ENCODE measurements at regions not wholly inside any gene's neighbourhood (a gene's known extent, or its start where the extent isn't known, plus 50 kb on each side); places are given as distances from the start of the nearest gene placed in this dataset.

DNA sequence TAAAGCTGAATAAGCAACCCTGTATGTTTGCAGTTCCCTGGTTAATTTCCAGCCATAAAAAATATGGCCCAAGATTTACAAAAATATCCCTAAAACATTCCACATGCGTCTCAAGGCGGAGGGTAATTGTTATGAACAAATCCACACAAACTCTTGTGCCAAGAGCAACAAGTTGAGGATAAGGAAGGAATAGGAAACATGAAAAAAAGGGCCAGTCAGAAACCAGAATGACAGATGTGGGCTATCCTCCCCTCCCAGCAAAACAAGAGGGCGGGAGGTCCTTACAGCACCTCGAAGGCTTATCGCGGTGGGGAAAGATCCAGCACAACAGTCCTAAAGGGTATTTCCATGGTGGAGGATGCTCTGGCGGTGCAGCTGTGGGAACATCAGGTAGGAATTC, 155.6 kb upstream of the HES1 start:
- peak in 1 of 2 donors; percentile 78 for DNase-seq (ENCODE audit: low read depth in 2 of 2)
- H3K4me3 ChIP-seq (replicated peaks in 1 of 2; ENCODE audit: low read depth in 2 of 2, low read length in 2 of 2) = no peak overlapping the region
- no peak for TF ChIP-seq CTCF (IDR thresholded peaks at IDR 0.05; ENCODE audit: low read depth, low read length)

DNA sequence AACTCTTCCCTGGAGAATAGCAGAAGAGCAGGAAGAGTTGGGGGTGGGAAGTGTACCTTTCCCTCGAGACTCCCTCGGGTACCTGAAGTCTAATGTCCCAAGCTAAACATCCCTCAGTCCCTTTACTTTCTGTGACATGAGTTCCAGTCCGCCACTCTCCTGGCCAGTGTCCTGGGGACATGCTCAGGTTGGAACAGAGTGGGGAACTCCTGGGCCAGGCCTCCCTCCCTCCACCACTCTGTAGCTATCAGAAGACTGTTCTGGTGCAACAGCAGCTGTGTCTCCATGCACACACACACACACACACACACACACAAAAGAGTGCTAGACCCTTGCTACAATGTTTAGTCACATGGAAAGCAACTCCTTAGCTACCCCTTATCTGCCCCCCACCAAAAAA, 155.0 kb upstream of the HES1 start:
- TF ChIP-seq CTCF (IDR thresholded peaks at IDR 0.05; ENCODE audit: low read depth, low read length) = no peak
- no peak for DNase-seq (ENCODE audit: low read depth in 2 of 2)
- H3K4me3 ChIP-seq (replicated peaks in 1 of 2; ENCODE audit: low read depth in 2 of 2, low read length in 2 of 2) = no peak overlapping the region

- no peak overlapping the region for H3K4me3 ChIP-seq (replicated peaks in 1 of 2; ENCODE audit: low read depth in 2 of 2, low read length in 2 of 2)
- TF ChIP-seq CTCF (IDR thresholded peaks at IDR 0.05; ENCODE audit: low read depth, low read length) = no peak
- DNase-seq (ENCODE audit: low read depth in 2 of 2) = no peak
These were observed 154.4 kb upstream of the HES1 start for GRCh38 chr3:193981504-193981903.

DNA sequence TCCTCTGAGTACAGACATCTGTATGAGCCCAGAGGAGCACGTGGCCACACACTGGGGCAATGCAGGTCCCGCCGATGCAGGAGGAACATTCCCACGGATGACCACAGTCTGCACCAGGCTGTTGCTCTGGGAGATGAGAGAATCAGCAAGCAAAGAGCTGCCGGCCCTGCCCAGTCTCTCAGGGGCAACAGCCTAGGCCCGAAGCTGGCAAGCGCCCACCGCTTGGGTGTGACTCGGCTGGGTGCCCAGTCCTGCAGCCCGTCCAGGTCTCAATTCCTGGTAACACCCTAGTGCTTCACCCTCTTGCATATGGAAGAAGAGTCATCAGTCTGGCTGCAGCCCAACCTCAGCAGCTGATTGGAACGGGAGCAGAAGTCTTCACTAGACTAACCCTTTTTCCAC, 153.7 kb upstream of the HES1 start:
- peak; percentile 38 to 88 for DNase-seq (ENCODE audit: low read depth in 2 of 2)
- no peak for TF ChIP-seq CTCF (IDR thresholded peaks at IDR 0.05; ENCODE audit: low read depth, low read length)
- no peak overlapping the region for H3K4me3 ChIP-seq (replicated peaks in 1 of 2; ENCODE audit: low read depth in 2 of 2, low read length in 2 of 2)

DNA sequence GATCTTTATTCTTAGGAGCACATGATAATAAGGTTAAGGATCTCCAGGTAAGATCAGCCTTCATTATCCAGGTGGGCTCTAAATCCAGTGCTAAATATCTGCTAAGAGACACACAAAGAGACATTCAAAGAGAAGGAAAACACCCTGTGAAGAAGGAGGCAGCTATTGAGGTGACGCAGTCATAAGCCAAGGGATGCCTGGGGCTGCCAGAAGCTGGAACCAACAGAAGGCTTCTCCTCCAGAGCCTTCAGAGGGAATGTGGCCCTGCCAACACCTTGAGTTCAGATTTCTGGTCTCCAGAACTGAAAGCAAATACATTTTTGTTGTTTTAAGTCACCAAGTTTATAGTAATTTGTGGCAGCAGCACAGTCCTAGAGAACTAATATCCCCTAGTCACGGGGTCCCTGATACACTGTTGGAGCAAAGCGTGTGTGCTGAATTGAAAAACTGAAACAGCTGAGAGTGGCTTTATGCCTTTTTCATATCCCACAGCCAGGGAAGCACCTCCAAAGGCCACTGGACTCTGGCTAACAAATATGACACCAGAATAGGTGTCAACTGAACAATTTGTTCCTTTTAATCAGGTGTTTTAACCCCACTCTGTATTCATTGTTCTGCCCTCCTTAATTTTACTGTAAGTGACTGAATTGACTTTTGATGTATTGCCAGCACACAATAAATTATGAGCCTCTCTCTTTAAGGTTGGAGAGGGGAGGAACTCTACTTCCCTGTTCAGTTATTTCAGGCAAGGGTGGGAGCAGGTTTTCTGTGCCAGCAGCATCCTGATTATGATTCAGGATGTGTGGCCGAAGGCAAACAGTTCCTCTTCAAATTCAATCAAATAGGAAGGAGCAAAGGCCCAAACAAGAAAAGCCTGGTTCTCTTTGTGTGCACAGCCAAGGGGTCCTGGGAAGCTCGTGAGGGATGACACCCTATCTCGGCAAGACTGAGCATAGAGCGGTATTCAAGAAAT, 151.8 kb upstream of the HES1 start:
- no peak overlapping the region for H3K4me3 ChIP-seq (replicated peaks in 1 of 2; ENCODE audit: low read depth in 2 of 2, low read length in 2 of 2)
- no peak for TF ChIP-seq CTCF (IDR thresholded peaks at IDR 0.05; ENCODE audit: low read depth, low read length)
- DNase-seq (ENCODE audit: low read depth in 2 of 2) = no peak

DNA sequence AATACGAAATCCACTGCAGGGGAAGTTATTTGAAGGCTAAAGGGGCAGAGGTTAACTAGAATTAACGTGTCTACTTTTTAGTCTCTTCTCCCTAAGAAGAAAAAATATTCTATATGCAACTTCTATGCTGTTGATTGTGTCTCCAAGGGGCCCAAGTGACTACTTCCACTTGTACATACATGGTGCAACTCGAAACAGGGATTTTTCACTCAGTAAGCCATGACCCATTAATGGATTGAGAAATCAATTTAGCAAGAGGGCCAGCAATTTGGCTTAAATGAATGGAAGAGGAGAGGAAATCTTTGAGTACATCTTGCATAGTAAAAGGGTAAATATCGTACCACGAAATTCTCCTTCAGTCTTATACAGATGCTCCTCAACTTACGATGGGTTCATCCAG, 151.1 kb upstream of the HES1 start:
- DNase-seq (ENCODE audit: low read depth in 2 of 2) = no peak
- no peak for TF ChIP-seq CTCF (IDR thresholded peaks at IDR 0.05; ENCODE audit: low read depth, low read length)
- no peak overlapping the region for H3K4me3 ChIP-seq (replicated peaks in 1 of 2; ENCODE audit: low read depth in 2 of 2, low read length in 2 of 2)
